DND-41 (cell line): ENCODE measurements at regions not wholly inside any gene's neighbourhood (a gene's known extent, or its start where the extent isn't known, plus 50 kb on each side); places are given as distances from the start of the nearest gene placed in this dataset.

Experiments
- EZH2 ChIP-seq: IDR thresholded peaks from 3 replicates; pipeline ENCODE4 v1.6.1; 2012; ENCODE audit warnings: borderline replicate concordance, low read depth, mild to moderate bottlenecking, moderate library complexity, low read length, inconsistent platforms; ENCODE audit not compliant: severe bottlenecking
- TF ChIP-seq, protein P1 (sequence below): IDR thresholded peaks from 2 replicates; pipeline ENCODE4 v1.5.1; 2012; ENCODE audit warnings: borderline replicate concordance, low read length, moderate library complexity, mild to moderate bottlenecking; ENCODE audit not compliant: poor library complexity, severe bottlenecking; ENCODE audit errors: extremely low read depth

- TF ChIP-seq, protein P1, sequence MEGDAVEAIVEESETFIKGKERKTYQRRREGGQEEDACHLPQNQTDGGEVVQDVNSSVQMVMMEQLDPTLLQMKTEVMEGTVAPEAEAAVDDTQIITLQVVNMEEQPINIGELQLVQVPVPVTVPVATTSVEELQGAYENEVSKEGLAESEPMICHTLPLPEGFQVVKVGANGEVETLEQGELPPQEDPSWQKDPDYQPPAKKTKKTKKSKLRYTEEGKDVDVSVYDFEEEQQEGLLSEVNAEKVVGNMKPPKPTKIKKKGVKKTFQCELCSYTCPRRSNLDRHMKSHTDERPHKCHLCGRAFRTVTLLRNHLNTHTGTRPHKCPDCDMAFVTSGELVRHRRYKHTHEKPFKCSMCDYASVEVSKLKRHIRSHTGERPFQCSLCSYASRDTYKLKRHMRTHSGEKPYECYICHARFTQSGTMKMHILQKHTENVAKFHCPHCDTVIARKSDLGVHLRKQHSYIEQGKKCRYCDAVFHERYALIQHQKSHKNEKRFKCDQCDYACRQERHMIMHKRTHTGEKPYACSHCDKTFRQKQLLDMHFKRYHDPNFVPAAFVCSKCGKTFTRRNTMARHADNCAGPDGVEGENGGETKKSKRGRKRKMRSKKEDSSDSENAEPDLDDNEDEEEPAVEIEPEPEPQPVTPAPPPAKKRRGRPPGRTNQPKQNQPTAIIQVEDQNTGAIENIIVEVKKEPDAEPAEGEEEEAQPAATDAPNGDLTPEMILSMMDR = no peak
- TF ChIP-seq EZH2 = no peak
These were observed 916.2 kb upstream of the LCORL start for GRCh38 chr4:18937746-18938145.
